ENCODE measurements at regions not wholly inside any gene's neighbourhood (a gene's known extent, or its start where the extent isn't known, plus 50 kb on each side); places are given as distances from the start of the nearest gene placed in this dataset.

DNA sequence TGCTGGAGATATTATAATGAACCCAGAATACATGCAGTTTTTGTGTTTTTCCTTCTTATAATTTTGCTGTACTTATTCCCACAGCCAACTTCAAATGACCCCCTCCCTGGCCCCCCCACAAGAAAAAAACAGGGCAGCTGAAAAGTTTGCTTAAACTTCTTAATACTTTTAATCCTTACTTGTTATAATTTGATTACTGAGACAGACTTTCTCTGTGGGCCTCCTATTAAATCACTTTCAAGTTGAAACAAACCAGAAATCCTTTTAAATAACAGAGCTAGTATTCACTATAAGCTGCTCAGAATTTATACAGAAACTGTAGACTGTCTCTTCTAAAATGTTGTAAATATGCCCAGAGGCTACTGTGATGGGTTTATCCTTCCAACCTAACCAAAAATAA, 106.3 kb downstream of the CENPW start:
- Histone ChIP-seq H3K36me3 (no peaks in the 10 kb centered on the region), H3K9me3 (no peaks in the 10 kb centered on the region), H3K27ac (no peak overlapping the region), H3K4me1 (no peaks in the 10 kb centered on the region), H3K4me3 (no peak overlapping the region), H3K27me3 (no peaks in the 10 kb centered on the region)
- no peak for DNase-seq (ENCODE audit: low spot score in 2 of 2)
- intact Hi-C loops (cut with DNase I; ENCODE audit: low total_unique reads) = no loop called here
- TF ChIP-seq, protein P1, sequence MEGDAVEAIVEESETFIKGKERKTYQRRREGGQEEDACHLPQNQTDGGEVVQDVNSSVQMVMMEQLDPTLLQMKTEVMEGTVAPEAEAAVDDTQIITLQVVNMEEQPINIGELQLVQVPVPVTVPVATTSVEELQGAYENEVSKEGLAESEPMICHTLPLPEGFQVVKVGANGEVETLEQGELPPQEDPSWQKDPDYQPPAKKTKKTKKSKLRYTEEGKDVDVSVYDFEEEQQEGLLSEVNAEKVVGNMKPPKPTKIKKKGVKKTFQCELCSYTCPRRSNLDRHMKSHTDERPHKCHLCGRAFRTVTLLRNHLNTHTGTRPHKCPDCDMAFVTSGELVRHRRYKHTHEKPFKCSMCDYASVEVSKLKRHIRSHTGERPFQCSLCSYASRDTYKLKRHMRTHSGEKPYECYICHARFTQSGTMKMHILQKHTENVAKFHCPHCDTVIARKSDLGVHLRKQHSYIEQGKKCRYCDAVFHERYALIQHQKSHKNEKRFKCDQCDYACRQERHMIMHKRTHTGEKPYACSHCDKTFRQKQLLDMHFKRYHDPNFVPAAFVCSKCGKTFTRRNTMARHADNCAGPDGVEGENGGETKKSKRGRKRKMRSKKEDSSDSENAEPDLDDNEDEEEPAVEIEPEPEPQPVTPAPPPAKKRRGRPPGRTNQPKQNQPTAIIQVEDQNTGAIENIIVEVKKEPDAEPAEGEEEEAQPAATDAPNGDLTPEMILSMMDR (IDR thresholded peaks at IDR 0.05) = no peak
- TF ChIP-seq POLR2A (IDR thresholded peaks at IDR 0.05) = no peak
- TF ChIP-seq POLR2AphosphoS5 (IDR thresholded peaks at IDR 0.05) = no peak

DNA sequence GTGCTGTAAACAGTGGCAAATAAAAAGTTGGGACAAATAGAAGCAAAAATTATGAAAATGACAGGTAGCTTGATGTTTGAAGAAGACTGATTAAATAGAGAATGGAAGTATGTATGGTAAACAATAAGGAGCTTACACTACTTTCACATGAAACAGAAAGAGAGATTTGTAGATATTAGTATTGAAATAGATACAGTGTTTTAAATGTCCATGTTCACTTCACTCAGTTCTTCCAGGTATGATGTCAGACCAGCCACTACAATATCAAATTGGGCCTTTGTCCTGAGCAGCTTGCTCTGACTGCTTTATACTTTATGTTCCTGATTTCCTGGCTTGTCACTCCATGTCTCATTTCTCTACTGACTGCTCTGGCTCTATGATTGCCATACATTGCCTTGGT, 107.5 kb downstream of the CENPW start:
- Histone ChIP-seq H3K36me3 (no peaks in the 10 kb centered on the region), H3K4me3 (no peak overlapping the region), H3K27ac (no peak overlapping the region), H3K27me3 (no peaks in the 10 kb centered on the region), H3K9me3 (no peaks in the 10 kb centered on the region), H3K4me1 (no peaks in the 10 kb centered on the region)
- DNase-seq (ENCODE audit: low spot score in 2 of 2) = no peak
- no peak for TF ChIP-seq POLR2AphosphoS5 (IDR thresholded peaks at IDR 0.05)
- no peak for TF ChIP-seq POLR2A (IDR thresholded peaks at IDR 0.05)
- TF ChIP-seq, protein P1 (IDR thresholded peaks at IDR 0.05) = no peak
- intact Hi-C loops (cut with DNase I; ENCODE audit: low total_unique reads) = no loop called here

DNA sequence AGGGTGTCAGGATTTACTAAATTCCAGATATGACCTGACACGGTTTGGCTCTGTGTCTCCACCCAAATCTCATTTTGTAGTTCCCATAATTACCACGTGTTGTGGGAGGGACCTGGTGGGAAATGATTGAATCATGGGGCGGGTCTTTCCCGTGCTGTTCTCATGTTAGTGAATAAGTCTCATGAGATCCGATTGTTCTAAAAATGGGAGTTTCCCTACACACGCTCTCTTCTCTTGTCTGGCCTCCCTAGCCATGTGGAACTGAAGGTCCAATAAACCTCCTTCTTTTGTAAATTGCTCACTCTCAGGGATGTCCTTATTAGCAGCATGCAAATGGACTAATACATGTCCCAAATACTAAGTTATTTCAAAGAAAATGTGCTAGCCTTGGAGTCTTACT, 121.1 kb downstream of the CENPW start:
- no peak overlapping the region for H3K27ac ChIP-seq
- intact Hi-C loops (cut with DNase I; ENCODE audit: low total_unique reads) = no loop called here
- TF ChIP-seq, protein P1 (IDR thresholded peaks at IDR 0.05) = no peak
- TF ChIP-seq POLR2AphosphoS5 (IDR thresholded peaks at IDR 0.05) (no peak), POLR2A (IDR thresholded peaks at IDR 0.05) (no peak)
- H3K4me1 ChIP-seq = no peaks in the 10 kb centered on the region
- no peaks in the 10 kb centered on the region for H3K36me3 ChIP-seq
- H3K27me3 ChIP-seq = no peaks in the 10 kb centered on the region
- DNase-seq (ENCODE audit: low spot score in 2 of 2) = no peak
- peaks cover 0 to 11% of the 10 kb centered on the region in 2 donors for H3K9me3 ChIP-seq
- no peak overlapping the region for H3K4me3 ChIP-seq

DNA sequence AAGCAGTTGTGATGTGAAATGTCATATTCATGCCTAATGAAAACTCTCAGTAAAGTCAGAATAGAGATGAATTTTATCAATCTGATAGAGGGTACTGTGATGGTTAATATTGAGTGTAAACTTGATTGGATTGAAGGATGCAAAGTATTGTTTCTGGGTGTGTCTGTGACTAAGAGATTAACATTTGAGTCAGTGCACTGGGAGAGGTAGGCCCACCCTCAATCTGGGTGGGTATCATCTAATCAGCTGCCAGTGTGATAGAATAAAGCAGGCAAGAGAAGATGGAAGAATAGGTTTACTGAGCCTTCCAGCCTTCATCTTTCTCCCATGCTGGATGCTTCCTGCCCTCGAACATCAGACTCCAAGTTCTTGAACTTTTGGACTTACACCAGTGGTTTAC, 124.3 kb downstream of the CENPW start:
- Histone ChIP-seq H3K27ac (no peak overlapping the region), H3K27me3 (no peaks in the 10 kb centered on the region), H3K4me1 (no peaks in the 10 kb centered on the region), H3K4me3 (no peak overlapping the region), H3K9me3 (no peaks in the 10 kb centered on the region), H3K36me3 (no peaks in the 10 kb centered on the region)
- DNase-seq (ENCODE audit: low spot score in 2 of 2) = no peak
- intact Hi-C loops (cut with DNase I; ENCODE audit: low total_unique reads) = no loop called here
- TF ChIP-seq POLR2AphosphoS5 (IDR thresholded peaks at IDR 0.05) = no peak
- TF ChIP-seq, protein P1 (IDR thresholded peaks at IDR 0.05) = no peak
- TF ChIP-seq POLR2A (IDR thresholded peaks at IDR 0.05) = no peak

GRCh38 chr6:126475449-126475848, 135.5 kb downstream of the CENPW start:
- Histone ChIP-seq H3K9me3 (peaks cover 0 to 2% of the 10 kb centered on the region in 2 donors), H3K36me3 (no peaks in the 10 kb centered on the region), H3K4me1 (no peaks in the 10 kb centered on the region), H3K4me3 (no peak overlapping the region), H3K27ac (no peak overlapping the region), H3K27me3 (no peaks in the 10 kb centered on the region)
- TF ChIP-seq POLR2AphosphoS5 (IDR thresholded peaks at IDR 0.05) (no peak), POLR2A (IDR thresholded peaks at IDR 0.05) (no peak)
- TF ChIP-seq, protein P1 (IDR thresholded peaks at IDR 0.05) = no peak
- DNase-seq (ENCODE audit: low spot score in 2 of 2) = no peak
- intact Hi-C loops (cut with DNase I; ENCODE audit: low total_unique reads) = no loop called here
